Loucy (cell line): ENCODE measurements at regions not wholly inside any gene's neighbourhood (a gene's known extent, or its start where the extent isn't known, plus 50 kb on each side); places are given as distances from the start of the nearest gene placed in this dataset.

Source experiments
- CTCF ChIP-seq: fragments of 200-600 bp; sonication (generic); conservative IDR thresholded peaks from 2 replicates; pipeline ENCODE4 v1.5.1; 2014; ENCODE audit warnings: mild to moderate bottlenecking, antibody characterized with exemption, low read length
- EZH2phosphoT487 ChIP-seq: fragments of 200-600 bp; IDR thresholded peaks from 2 replicates; pipeline ENCODE4 v1.6.1; 2018; ENCODE audit warnings: antibody characterized with exemption, mild to moderate bottlenecking, moderate library complexity, borderline replicate concordance

DNA sequence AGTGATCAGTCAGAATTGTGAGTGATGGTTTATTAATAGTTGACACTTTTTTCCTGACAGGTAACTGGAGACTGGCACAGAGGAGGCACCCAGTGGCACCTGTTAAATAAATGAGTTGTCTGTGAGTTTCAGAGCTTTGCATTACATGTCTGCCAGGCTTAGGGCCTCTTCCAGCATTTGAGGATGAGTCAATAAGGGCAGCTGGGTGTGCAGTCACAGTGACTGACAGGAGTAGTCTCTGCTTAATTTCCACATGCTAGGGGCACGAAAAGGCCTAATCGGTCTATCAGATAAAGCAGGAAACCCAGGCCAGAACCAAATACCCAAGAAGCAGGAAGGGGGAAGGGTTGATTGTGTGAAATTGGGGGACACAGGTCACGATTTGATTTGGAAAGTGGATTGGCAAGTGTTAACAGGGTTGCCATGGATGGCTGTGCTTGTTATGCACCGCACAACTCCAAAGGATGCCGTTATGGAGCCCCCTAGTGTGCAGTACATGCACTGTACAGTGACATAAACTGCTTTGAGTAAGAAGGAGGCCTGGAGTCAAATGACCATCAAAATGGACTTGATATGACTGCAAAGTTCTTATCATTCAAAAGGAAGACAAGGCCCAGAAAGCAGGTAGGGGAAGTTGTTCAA, 111.9 kb upstream of the GGTLC1 start:
- TF ChIP-seq EZH2phosphoT487 (no peak), CTCF (peak; percentile 88)
